ENCODE measurements at regions not wholly inside any gene's neighbourhood (a gene's known extent, or its start where the extent isn't known, plus 50 kb on each side); places are given as distances from the start of the nearest gene placed in this dataset.
"Not testable (repeated sequence)": the region's sequence is repeated elsewhere in the genome, so short reads cannot be mapped to it uniquely, and the experiment has no call there.

DNA sequence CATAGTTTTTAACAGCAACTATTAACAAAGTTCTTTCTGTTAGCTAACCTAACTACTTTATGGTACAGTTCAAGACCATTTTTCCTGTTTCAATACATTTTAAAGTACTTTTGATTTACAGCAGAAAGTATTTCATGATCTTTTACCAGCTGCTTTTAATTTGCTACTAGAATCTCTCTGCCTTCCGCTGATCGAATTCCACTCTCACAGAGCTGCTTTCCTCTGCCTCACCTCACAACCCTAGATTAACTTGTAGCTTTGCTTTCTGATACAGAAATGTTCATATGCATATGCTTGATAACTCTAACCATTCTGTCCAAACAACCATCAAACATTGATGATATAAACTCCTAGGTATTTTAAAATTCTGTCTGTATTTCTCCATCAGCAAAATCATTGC lies 463.2 kb upstream of the ZEB2 start:
- ATAC-seq (no peak), DNase-seq (no peak)
- no peaks in the 10 kb centered on the region for H3K36me3 Mint-ChIP-seq (ENCODE audit: low read depth)
- H3K9me3 ChIP-seq (ENCODE audit: control insufficient read depth, low read length, poor library complexity, severe bottlenecking), result no peaks in the 10 kb centered on the region
- H3K4me3 Mint-ChIP-seq, result no peak overlapping the region
- no peaks in the 10 kb centered on the region for H3K27me3 Mint-ChIP-seq
- H3K27ac Mint-ChIP-seq, result no peak overlapping the region
- no peaks in the 10 kb centered on the region for H3K4me1 Mint-ChIP-seq

DNA sequence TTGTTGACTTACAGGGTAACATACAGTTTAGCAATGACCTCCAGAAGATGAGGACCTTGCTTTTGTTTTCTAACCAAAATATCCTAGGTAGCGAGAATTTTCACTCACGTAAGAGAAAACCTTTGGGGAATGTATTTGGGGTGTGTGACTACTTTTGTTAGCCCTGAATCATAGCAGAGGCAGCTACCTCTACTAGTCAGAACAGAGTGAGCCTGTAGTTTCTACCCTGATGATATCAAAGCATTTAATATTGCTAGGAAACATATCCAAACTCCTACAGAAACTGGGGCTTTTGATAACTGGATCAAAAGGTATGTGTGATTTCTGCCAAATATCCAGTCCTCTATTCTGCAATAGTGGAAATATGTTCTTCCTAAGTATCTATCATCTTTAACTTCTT lies 462.6 kb upstream of the ZEB2 start:
- no peaks in the 10 kb centered on the region for H3K9me3 ChIP-seq (ENCODE audit: control insufficient read depth, low read length, poor library complexity, severe bottlenecking)
- DNase-seq (no peak), ATAC-seq (no peak)
- Mint-ChIP-seq H3K36me3 (ENCODE audit: low read depth) (no peaks in the 10 kb centered on the region), H3K4me3 (no peak overlapping the region), H3K4me1 (no peaks in the 10 kb centered on the region), H3K27ac (no peak overlapping the region), H3K27me3 (no peaks in the 10 kb centered on the region)

DNA sequence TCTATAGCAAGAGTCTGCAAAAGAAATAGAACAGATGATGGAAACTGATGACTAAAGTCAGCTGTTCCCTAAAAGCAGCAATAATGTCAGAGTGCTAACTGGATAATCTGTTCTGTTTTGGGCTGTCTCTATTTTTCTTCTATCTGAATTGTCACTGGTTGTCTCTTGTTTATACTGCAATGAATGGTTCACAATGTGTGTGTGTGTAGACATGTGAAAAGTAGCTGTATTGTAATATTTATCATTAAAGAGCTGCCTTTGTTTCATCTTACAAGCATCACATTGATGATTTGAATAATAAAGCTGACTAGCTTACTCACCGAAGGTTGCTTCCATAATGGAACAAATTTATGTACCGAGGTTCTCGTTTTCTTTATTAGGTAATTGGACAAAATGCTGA lies 456.0 kb upstream of the ZEB2 start:
- ATAC-seq, result no peak
- H3K27me3 Mint-ChIP-seq, result no peaks in the 10 kb centered on the region
- no peak overlapping the region for H3K27ac Mint-ChIP-seq

DNA sequence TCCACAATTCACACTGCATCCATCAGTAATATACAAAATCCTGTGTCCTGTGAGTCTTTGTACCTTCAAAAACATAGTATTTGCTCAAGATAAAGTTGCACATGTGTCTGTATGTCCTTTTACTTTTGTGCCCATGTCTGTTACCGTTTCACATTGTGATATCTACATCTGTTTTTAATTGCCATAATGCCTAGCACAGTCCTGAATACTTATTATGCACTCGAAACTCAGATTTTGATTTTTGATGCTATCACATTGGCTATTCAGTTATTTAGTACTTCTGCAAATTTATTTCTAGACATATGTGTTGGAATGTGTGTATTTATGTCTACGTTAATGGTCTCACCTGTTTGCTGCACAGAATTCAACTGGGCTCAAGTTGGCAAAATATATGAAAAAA lies 452.8 kb upstream of the ZEB2 start:
- Mint-ChIP-seq H3K36me3 (ENCODE audit: low read depth) (no peaks in the 10 kb centered on the region), H3K27me3 (no peaks in the 10 kb centered on the region), H3K4me3 (no peak overlapping the region), H3K27ac (no peak overlapping the region), H3K4me1 (no peaks in the 10 kb centered on the region)
- no peaks in the 10 kb centered on the region for H3K9me3 ChIP-seq (ENCODE audit: control insufficient read depth, low read length, poor library complexity, severe bottlenecking)
- no peak for ATAC-seq
- no peak for DNase-seq

More for the DNA sequence above, 456.0 kb upstream of the ZEB2 start:
- Mint-ChIP-seq H3K4me1 (no peaks in the 10 kb centered on the region), H3K4me3 (no peak overlapping the region), H3K36me3 (ENCODE audit: low read depth) (no peaks in the 10 kb centered on the region)
- no peaks in the 10 kb centered on the region for H3K9me3 ChIP-seq (ENCODE audit: control insufficient read depth, low read length, poor library complexity, severe bottlenecking)
- no peak for DNase-seq

DNA sequence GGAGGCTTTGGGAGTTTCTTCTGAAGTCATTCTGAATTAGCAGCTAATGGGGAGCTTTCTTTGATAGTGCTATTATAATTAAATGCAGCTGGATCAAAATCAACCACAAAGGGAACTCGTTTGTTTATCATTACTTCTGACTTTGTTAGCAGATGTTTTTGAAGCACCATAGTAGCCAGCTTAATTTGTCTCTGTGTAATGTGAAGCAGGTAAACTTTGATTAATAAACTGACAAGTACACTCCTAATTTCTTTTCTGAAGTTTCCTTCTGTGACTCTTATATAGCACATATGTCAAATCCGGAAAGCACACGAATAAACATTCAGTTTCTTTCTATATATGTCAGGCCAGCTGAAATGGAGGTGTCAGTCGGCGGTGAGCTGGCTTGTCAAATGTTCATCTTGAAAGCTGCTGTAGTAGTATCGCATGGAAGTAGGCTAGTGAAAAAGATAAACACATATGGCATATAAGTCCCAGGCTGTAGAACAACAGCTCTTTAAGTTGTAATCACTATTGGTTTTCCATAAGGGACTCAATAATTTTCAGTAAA lies 451.9 kb upstream of the ZEB2 start:
- ATAC-seq (no peak), DNase-seq (no peak)
- H3K9me3 ChIP-seq (ENCODE audit: control insufficient read depth, low read length, poor library complexity, severe bottlenecking), result no peaks in the 10 kb centered on the region
- Mint-ChIP-seq H3K4me3 (no peak overlapping the region), H3K36me3 (ENCODE audit: low read depth) (no peaks in the 10 kb centered on the region), H3K27me3 (no peaks in the 10 kb centered on the region), H3K4me1 (no peaks in the 10 kb centered on the region), H3K27ac (no peak overlapping the region)

DNA sequence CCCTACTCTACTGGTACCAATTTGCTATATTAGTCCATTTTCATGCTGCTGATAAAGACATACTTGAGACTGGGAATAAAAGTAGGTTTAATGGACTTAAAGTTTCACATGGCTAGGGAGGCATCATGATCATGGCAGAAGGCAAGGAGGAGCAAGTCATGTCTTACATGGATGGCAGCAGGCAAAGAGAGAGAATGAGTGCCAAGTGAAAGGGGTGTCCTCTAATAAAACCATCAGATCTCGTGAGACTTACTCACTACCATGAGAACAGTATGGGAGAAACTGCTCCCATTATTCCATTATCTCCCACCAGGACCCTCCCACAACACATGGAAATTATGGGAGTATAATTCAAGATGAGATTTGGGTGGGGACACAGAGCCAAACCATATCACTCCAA lies 450.5 kb upstream of the ZEB2 start:
- H3K27me3 Mint-ChIP-seq; H3K27ac Mint-ChIP-seq; H3K4me3 Mint-ChIP-seq; DNase-seq; ATAC-seq; H3K4me1 Mint-ChIP-seq; H3K36me3 Mint-ChIP-seq (ENCODE audit: low read depth); H3K9me3 ChIP-seq (ENCODE audit: control insufficient read depth, low read length, poor library complexity, severe bottlenecking): not testable (repeated sequence)

DNA sequence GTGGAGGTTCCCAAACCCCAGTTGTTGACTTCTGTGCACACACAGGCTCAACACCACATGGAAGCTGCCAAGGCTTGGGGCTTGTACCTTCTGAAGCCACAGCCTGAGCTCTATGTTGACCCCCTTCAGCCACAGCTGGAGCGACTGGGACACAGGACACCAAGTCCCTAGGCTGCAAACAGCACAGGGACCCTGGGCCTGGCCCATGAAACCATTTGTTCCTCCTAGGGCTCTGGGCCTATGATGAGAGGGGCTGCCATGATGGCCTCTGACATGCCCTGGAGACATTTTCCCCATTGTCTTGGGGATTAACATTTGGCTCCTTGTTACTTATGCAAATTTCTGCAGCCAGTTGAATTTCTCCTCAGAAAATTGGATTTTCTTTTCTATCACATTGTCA lies 449.6 kb upstream of the ZEB2 start:
- H3K27ac Mint-ChIP-seq; H3K9me3 ChIP-seq (ENCODE audit: control insufficient read depth, low read length, poor library complexity, severe bottlenecking); H3K4me3 Mint-ChIP-seq; H3K4me1 Mint-ChIP-seq; ATAC-seq; DNase-seq; H3K36me3 Mint-ChIP-seq (ENCODE audit: low read depth); H3K27me3 Mint-ChIP-seq: not testable (repeated sequence)

DNA sequence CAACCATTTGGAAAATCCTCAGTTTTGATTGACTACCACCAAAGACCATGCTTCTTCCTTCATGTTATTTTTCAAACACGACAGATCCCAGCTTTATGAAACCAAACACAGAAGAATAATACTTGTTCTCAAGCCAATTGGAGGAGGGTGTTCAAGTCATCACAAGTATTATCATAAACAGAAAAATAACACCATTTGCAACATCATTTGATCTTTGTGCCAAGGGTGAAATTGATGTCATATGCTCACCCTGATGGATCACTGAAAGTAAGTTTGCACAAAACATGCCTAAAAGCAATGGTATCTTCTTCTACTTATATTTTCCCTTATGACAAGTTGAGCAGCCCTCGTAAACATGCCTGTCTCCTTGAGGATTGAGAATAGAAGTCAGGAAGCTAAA lies 448.0 kb upstream of the ZEB2 start:
- no peak overlapping the region for H3K4me3 Mint-ChIP-seq
- no peaks in the 10 kb centered on the region for H3K9me3 ChIP-seq (ENCODE audit: control insufficient read depth, low read length, poor library complexity, severe bottlenecking)
- H3K36me3 Mint-ChIP-seq (ENCODE audit: low read depth), result no peaks in the 10 kb centered on the region
- no peak overlapping the region for H3K27ac Mint-ChIP-seq
- H3K27me3 Mint-ChIP-seq, result no peaks in the 10 kb centered on the region
- no peak for ATAC-seq
- H3K4me1 Mint-ChIP-seq, result no peaks in the 10 kb centered on the region
- DNase-seq, result no peak

DNA sequence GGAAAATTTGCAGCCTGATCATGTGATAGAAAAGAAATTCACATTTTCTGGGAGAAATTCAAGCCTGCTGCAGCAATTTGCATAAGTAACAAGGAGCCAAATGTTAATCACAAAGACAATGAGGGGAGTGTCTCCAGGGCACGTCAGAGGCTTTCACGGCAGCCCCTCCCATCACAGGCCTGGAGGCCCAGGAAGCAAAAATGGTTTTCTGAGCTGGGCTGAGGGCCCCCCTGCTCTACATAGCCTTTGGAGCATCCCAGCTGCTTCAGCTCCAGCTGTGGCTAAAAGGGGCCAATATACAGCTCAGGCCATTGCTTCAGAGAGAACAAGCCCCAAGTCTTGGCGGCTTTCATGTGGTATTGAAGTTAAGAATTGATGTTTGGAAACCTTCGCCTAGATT lies 445.3 kb upstream of the ZEB2 start:
- Mint-ChIP-seq H3K27ac (no peak overlapping the region), H3K4me3 (no peak overlapping the region), H3K36me3 (ENCODE audit: low read depth) (no peaks in the 10 kb centered on the region), H3K4me1 (no peaks in the 10 kb centered on the region), H3K27me3 (no peaks in the 10 kb centered on the region)
- ATAC-seq, result no peak
- DNase-seq, result no peak
- no peaks in the 10 kb centered on the region for H3K9me3 ChIP-seq (ENCODE audit: control insufficient read depth, low read length, poor library complexity, severe bottlenecking)

DNA sequence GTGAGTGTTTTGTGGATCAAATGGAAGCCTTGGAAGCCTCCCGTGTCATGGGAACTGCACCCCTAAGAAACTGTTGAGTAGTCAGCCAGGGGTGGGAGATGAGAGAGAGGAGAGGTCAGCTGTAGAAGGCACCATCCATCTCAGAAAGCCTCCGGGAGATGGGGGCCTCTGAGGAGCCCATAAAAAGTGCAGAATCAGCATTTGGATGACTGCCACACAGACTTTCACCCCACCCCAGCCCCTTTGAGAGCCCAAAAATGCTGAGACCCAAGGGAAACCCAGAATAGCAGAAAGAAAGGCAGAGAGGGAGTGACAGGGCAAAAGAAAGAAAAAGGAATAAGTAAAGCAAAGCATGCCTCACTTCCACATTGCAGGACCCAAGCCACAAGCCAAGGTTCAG lies 443.1 kb upstream of the ZEB2 start:
- DNase-seq, result no peak
- H3K27me3 Mint-ChIP-seq, result no peaks in the 10 kb centered on the region
- H3K4me1 Mint-ChIP-seq, result no peaks in the 10 kb centered on the region

DNA sequence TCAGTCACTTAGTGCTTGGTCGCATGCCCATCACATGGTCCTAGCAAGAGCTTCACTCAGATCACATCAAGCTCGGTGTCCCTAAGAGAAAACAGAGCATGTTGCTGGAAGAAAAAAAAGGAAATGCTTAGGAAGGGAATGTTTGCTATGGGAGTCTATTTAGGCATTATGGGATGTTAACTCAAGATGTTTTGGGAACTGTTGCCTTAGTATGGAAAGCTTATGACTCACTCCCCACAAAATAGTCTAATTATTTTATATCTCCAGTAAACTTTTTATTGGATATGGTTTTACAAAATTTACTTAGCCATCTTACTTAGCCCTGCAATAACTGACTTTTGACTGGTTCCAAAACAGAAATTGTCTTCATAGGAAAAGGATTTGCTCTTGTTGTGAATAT lies 439.5 kb upstream of the ZEB2 start:
- Mint-ChIP-seq H3K4me3 (no peak overlapping the region), H3K27ac (no peak overlapping the region), H3K27me3 (no peaks in the 10 kb centered on the region), H3K36me3 (ENCODE audit: low read depth) (no peaks in the 10 kb centered on the region), H3K4me1 (no peaks in the 10 kb centered on the region)
- no peak for ATAC-seq
- no peak for DNase-seq
- no peaks in the 10 kb centered on the region for H3K9me3 ChIP-seq (ENCODE audit: control insufficient read depth, low read length, poor library complexity, severe bottlenecking)

More for the DNA sequence above, 443.1 kb upstream of the ZEB2 start:
- no peak overlapping the region for H3K27ac Mint-ChIP-seq
- H3K4me3 Mint-ChIP-seq, result no peak overlapping the region
- no peak for ATAC-seq
- no peaks in the 10 kb centered on the region for H3K9me3 ChIP-seq (ENCODE audit: control insufficient read depth, low read length, poor library complexity, severe bottlenecking)
- H3K36me3 Mint-ChIP-seq (ENCODE audit: low read depth), result no peaks in the 10 kb centered on the region

DNA sequence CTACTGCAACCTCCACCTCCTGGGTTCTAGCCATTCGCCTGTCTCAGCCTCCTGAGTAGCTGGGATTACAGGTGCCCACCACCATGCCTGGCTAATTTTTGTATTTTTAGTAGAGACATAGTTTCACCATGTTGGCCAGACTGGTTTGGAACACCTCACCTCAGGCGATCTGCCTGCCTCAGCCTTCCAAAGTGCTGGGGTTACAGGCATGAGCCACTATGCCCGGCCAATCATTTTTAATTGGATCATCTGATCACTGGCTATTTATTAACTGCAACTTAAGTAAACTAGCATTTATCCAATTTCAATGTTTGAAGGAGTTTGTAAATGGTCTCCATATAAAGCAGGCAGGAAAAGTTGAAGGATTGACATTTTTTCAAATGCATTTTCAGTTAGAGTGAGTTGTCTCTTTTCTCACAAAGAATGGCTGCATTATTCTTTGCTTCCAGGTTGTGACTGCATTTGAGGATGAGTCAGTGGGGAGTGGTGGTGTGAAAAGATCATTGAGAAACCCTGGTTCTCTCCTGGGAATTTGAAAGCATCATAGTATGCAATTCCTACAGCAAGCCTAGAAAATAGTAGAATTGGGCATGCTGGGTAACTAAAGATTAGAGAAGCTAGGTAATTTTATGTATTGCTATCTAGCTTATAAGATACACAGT lies 431.1 kb upstream of the ZEB2 start:
- DNase-seq (no peak), ATAC-seq (no peak)
- Mint-ChIP-seq H3K27me3 (no peaks in the 10 kb centered on the region), H3K4me1 (no peaks in the 10 kb centered on the region), H3K27ac (no peak overlapping the region), H3K36me3 (ENCODE audit: low read depth) (no peaks in the 10 kb centered on the region), H3K4me3 (no peak overlapping the region)
- no peaks in the 10 kb centered on the region for H3K9me3 ChIP-seq (ENCODE audit: control insufficient read depth, low read length, poor library complexity, severe bottlenecking)

DNA sequence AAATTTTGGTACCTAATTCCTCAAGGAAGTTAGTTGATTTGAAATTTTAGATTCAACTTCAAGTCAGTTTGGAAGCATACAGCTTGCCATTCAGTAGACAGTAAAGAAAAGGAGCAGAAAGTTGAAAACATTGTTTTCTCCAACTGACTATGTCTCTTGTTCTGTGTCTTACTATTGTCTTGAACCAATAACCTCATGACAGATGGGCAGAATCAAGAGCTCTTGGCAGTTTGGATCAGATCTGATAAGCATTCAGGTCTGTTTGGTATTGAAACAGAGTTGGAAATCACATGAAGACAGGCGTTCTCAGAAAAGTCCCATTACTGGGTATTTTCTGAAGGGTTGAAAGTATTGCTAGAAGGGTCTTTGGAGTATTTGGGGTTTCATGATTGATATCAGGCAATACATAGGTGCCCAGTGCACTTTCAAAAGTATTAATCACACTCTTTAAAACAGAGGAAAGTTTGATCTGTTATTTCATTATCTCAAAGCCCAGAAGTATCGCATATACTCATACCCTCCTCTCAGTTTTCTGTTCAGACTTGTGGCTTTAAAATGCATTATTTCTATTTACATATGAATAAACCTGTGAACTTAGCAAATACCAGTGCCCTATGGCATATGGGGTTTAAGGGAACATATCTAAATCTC lies 428.4 kb upstream of the ZEB2 start:
- no peak overlapping the region for H3K27ac Mint-ChIP-seq
- no peak for ATAC-seq
- H3K9me3 ChIP-seq (ENCODE audit: control insufficient read depth, low read length, poor library complexity, severe bottlenecking), result peaks cover 3% of the 10 kb centered on the region
- no peaks in the 10 kb centered on the region for H3K36me3 Mint-ChIP-seq (ENCODE audit: low read depth)
- no peaks in the 10 kb centered on the region for H3K4me1 Mint-ChIP-seq
- H3K4me3 Mint-ChIP-seq, result no peak overlapping the region
- H3K27me3 Mint-ChIP-seq, result no peaks in the 10 kb centered on the region
- no peak for DNase-seq

DNA sequence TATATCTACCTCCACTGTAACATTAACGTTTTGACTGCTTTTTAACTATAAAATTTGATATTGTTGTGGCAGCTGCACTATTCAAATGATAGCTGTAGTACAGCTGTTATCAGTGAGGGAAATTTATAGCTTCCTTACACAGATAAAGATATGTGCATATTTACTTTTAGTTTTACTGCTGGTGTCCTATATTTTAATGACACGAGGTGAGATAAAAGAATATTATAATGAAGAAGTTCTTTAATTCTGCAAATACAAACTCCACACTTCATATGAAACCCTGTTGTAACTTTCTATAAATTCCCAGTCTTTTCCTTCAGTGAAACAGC lies 427.8 kb upstream of the ZEB2 start:
- ATAC-seq (no peak), DNase-seq (no peak)
- H3K9me3 ChIP-seq (ENCODE audit: control insufficient read depth, low read length, poor library complexity, severe bottlenecking), result peaks cover 3% of the 10 kb centered on the region
- Mint-ChIP-seq H3K27me3 (no peaks in the 10 kb centered on the region), H3K27ac (no peak overlapping the region), H3K36me3 (ENCODE audit: low read depth) (no peaks in the 10 kb centered on the region), H3K4me1 (no peaks in the 10 kb centered on the region), H3K4me3 (no peak overlapping the region)
